ENCODE measurements at regions not wholly inside any gene's neighbourhood (a gene's known extent, or its start where the extent isn't known, plus 50 kb on each side); places are given as distances from the start of the nearest gene placed in this dataset.

GRCh38 chr13:56975647-56976046 lies 165.1 kb upstream of the PRR20A start:
- TF ChIP-seq POLR2A (IDR thresholded peaks at IDR 0.05; ENCODE audit: low read depth) (no peak), POLR2AphosphoS5 (IDR thresholded peaks at IDR 0.05) (no peak), EP300 (IDR thresholded peaks at IDR 0.05) (no peak)
- TF ChIP-seq, protein P1, sequence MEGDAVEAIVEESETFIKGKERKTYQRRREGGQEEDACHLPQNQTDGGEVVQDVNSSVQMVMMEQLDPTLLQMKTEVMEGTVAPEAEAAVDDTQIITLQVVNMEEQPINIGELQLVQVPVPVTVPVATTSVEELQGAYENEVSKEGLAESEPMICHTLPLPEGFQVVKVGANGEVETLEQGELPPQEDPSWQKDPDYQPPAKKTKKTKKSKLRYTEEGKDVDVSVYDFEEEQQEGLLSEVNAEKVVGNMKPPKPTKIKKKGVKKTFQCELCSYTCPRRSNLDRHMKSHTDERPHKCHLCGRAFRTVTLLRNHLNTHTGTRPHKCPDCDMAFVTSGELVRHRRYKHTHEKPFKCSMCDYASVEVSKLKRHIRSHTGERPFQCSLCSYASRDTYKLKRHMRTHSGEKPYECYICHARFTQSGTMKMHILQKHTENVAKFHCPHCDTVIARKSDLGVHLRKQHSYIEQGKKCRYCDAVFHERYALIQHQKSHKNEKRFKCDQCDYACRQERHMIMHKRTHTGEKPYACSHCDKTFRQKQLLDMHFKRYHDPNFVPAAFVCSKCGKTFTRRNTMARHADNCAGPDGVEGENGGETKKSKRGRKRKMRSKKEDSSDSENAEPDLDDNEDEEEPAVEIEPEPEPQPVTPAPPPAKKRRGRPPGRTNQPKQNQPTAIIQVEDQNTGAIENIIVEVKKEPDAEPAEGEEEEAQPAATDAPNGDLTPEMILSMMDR (IDR thresholded peaks at IDR 0.05) = no peak

Measured in esophagus muscularis mucosa (tissue), 4 donors.